ENCODE measurements at regions not wholly inside any gene's neighbourhood (a gene's known extent, or its start where the extent isn't known, plus 50 kb on each side); places are given as distances from the start of the nearest gene placed in this dataset.
"Not testable (repeated sequence)": the region's sequence is repeated elsewhere in the genome, so short reads cannot be mapped to it uniquely, and the experiment has no call there.

DNA sequence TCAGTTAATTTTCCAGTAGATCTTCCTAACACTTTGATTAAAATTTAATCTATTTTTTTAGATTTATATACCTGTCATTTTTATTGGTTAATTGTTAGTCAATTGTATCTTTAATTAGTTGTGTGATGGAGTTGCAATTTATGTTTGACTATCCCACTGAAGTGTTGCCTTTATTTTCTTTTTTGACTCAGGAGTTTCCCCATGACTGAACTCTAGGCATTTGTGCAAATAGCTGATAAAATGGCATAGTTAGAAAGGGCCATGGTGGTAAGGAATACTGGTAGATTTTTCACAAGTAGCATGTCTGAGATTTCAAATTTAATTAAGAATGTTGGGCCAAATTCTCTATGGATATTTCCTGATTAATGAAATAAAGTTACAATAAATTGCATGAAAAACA, 273.1 kb upstream of the DAB2 start:
- no peak for DNase-seq (ENCODE audit: extremely low spot score)
- no peak for TF ChIP-seq ARNT (IDR thresholded peaks at IDR 0.05)
- TF ChIP-seq FOXA1 (IDR thresholded peaks at IDR 0.05) = no peak
- no peak for TF ChIP-seq FOXM1 (IDR thresholded peaks at IDR 0.05; ENCODE audit: borderline replicate concordance)
- no peak for TF ChIP-seq CTBP1 (IDR thresholded peaks at IDR 0.05; ENCODE audit: borderline replicate concordance)
- no peak for TF ChIP-seq ELF4 (IDR thresholded peaks at IDR 0.05)
- CTCF ChIA-PET = no interaction called here
- POLR2A ChIA-PET = no interaction called here

DNA sequence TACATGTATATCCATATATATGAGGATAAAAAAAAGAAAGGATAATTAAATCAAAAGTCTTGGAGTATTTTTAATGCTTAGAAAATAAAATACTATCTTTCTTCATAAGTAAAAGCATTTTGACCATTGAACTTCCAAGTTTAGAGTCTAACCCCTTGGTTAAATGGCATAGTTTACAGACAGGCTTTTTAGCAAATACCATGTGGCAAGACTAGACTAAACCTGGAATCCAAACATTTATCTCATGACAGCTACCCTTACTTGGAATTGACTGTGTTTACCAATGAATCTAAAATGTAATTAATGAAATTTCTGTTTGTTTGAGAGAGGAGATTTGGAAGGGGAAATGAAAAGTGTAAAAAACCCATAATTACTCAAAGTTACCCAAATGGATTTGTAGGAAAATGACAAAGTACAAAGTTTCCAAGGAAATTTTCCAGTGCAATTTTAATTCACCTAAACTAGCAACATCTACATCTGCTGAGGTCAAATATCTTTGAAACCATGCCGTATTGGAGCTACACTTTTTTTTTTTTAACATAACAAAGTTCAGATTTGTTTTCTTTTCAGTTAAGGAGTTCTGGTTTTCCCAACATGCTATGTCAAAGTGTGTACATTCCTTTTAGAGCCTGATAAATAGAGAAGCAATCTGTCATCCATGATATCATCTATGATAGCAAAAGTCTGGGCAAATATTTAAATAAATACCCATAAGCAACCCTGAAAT, 272.1 kb upstream of the DAB2 start:
- ChIA-PET CTCF (interaction anchor here (0.7 kb wide), 1 partner anchor 19 kb away, joined by 3 read pairs; no protein-coding TSS in a partner anchor), POLR2A (no interaction called here)
- DNase-seq (ENCODE audit: extremely low spot score) = no peak
- TF ChIP-seq CTBP1 (IDR thresholded peaks at IDR 0.05; ENCODE audit: borderline replicate concordance) (no peak), HDGF (IDR thresholded peaks at IDR 0.05; ENCODE audit: borderline replicate concordance) (no peak), ZNF384 (IDR thresholded peaks at IDR 0.05) (no peak), SP1 (IDR thresholded peaks at IDR 0.05) (no peak), PKNOX1 (IDR thresholded peaks at IDR 0.05) (no peak), L3MBTL2 (conservative IDR thresholded peaks at IDR 0.05) (no peak), SUZ12 (IDR thresholded peaks at IDR 0.05) (no peak), TARDBP (IDR thresholded peaks at IDR 0.05) (no peak), NFRKB (IDR thresholded peaks at IDR 0.05) (no peak), FOXA1 (IDR thresholded peaks at IDR 0.05) (no peak)

GRCh38 chr5:39691993-39692392, 267.2 kb upstream of the DAB2 start:
- ChIA-PET CTCF (interaction anchor here (1.0 kb wide), 1 partner anchor 96 kb away, joined by 3 read pairs; no protein-coding TSS in a partner anchor), POLR2A (no interaction called here)
- TF ChIP-seq SP1 (IDR thresholded peaks at IDR 0.05) (no peak), BHLHE40 (IDR thresholded peaks at IDR 0.05; ENCODE audit: borderline replicate concordance) (no peak), NFRKB (IDR thresholded peaks at IDR 0.05) (no peak), FOXA1 (IDR thresholded peaks at IDR 0.05) (no peak), ARNT (IDR thresholded peaks at IDR 0.05) (no peak), PKNOX1 (IDR thresholded peaks at IDR 0.05) (no peak), ZNF384 (IDR thresholded peaks at IDR 0.05) (no peak), FOXM1 (IDR thresholded peaks at IDR 0.05; ENCODE audit: borderline replicate concordance) (no peak), TARDBP (IDR thresholded peaks at IDR 0.05) (no peak), ELF4 (IDR thresholded peaks at IDR 0.05) (no peak), CTBP1 (IDR thresholded peaks at IDR 0.05; ENCODE audit: borderline replicate concordance) (no peak), FOXK2 (IDR thresholded peaks at IDR 0.05) (no peak), LEF1 (IDR thresholded peaks at IDR 0.05; ENCODE audit: borderline replicate concordance) (no peak), HDGF (IDR thresholded peaks at IDR 0.05; ENCODE audit: borderline replicate concordance) (no peak), SUZ12 (IDR thresholded peaks at IDR 0.05) (no peak), L3MBTL2 (conservative IDR thresholded peaks at IDR 0.05) (no peak)
- no peak for DNase-seq (ENCODE audit: extremely low spot score)

DNA sequence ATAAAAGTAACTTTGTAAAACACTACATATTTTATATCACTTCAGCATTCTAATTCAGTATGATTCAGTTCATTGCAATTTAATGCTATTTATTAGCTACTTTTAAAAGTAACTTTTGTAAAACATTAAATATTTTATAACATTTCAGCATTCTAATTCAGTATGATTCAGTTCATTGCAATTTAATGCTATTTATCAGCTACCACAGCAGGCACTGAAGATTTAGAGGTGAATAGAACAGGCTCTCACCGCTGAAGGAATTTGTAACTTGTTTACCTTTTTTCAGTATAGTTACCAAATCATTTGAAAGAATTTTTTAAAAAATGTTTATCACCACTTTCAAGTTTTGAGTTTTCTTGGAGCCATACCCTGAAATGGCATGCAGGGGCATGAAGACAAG, 266.4 kb upstream of the DAB2 start:
- ChIA-PET POLR2A (no interaction called here), CTCF (interaction anchor here (1.0 kb wide), 1 partner anchor 95 kb away, joined by 3 read pairs; no protein-coding TSS in a partner anchor)
- DNase-seq (ENCODE audit: extremely low spot score) = no peak
- no peak for TF ChIP-seq NFRKB (IDR thresholded peaks at IDR 0.05)
- no peak for TF ChIP-seq TARDBP (IDR thresholded peaks at IDR 0.05)
- no peak for TF ChIP-seq ZNF384 (IDR thresholded peaks at IDR 0.05)
- no peak for TF ChIP-seq HDGF (IDR thresholded peaks at IDR 0.05; ENCODE audit: borderline replicate concordance)
- TF ChIP-seq SUZ12 (IDR thresholded peaks at IDR 0.05) = no peak
- TF ChIP-seq FOXK2 (IDR thresholded peaks at IDR 0.05) = no peak
- TF ChIP-seq FOXM1 (IDR thresholded peaks at IDR 0.05; ENCODE audit: borderline replicate concordance) = no peak
- no peak for TF ChIP-seq L3MBTL2 (conservative IDR thresholded peaks at IDR 0.05)
- TF ChIP-seq ARNT (IDR thresholded peaks at IDR 0.05) = no peak
- TF ChIP-seq FOXA1 (IDR thresholded peaks at IDR 0.05) = no peak
- TF ChIP-seq BHLHE40 (IDR thresholded peaks at IDR 0.05; ENCODE audit: borderline replicate concordance) = no peak
- no peak for TF ChIP-seq PKNOX1 (IDR thresholded peaks at IDR 0.05)
- TF ChIP-seq CTBP1 (IDR thresholded peaks at IDR 0.05; ENCODE audit: borderline replicate concordance) = no peak
- TF ChIP-seq ELF4 (IDR thresholded peaks at IDR 0.05) = no peak
- no peak for TF ChIP-seq SP1 (IDR thresholded peaks at IDR 0.05)
- no peak for TF ChIP-seq LEF1 (IDR thresholded peaks at IDR 0.05; ENCODE audit: borderline replicate concordance)

DNA sequence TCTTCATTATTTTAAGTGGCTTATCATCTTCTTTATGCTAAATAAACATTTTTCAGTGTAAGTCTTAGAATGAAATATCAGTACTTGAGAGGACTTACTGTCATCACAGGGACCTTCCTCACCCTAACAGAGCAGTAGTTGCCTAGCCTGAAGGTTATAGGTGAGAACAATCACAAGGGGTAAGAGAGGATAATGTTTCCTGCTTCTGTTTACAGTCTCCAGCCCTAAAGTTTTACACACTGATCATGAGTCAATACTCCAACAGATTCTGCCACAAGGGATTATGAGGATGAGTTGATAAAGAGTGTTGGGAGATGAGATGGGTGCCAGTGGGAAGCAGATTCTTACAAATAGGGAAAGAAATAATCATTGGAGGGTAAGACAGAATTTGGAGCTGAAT, 265.1 kb upstream of the DAB2 start:
- no peak for DNase-seq (ENCODE audit: extremely low spot score)
- ChIA-PET POLR2A (no interaction called here), CTCF (no interaction called here)
- TF ChIP-seq SP1 (IDR thresholded peaks at IDR 0.05) = no peak
- no peak for TF ChIP-seq FOXM1 (IDR thresholded peaks at IDR 0.05; ENCODE audit: borderline replicate concordance)
- TF ChIP-seq BHLHE40 (IDR thresholded peaks at IDR 0.05; ENCODE audit: borderline replicate concordance) = no peak
- no peak for TF ChIP-seq ARNT (IDR thresholded peaks at IDR 0.05)
- no peak for TF ChIP-seq LEF1 (IDR thresholded peaks at IDR 0.05; ENCODE audit: borderline replicate concordance)
- no peak for TF ChIP-seq HDGF (IDR thresholded peaks at IDR 0.05; ENCODE audit: borderline replicate concordance)
- TF ChIP-seq SUZ12 (IDR thresholded peaks at IDR 0.05) = no peak

- CTCF ChIA-PET; POLR2A ChIA-PET; DNase-seq (ENCODE audit: extremely low spot score): not testable (repeated sequence)
Observed at GRCh38 chr5:39687924-39688323, 263.1 kb upstream of the DAB2 start.
